Heart right ventricle (tissue), 16 donors: ENCODE measurements at regions not wholly inside any gene's neighbourhood (a gene's known extent, or its start where the extent isn't known, plus 50 kb on each side); places are given as distances from the start of the nearest gene placed in this dataset.
"Not testable (repeated sequence)": the region's sequence is repeated elsewhere in the genome, so short reads cannot be mapped to it uniquely, and the experiment has no call there.

Experiments
- ATAC-seq, 8 donors: fragments of 200-7000 bp; cut with Tn5 transposase; one replicate each; pipeline ENCODE4 v1.9.1; 2020; ENCODE audit warnings: mild to moderate bottlenecking in 8 of 8, moderate library complexity in 8 of 8, moderate number of reproducible peaks in 1 of 8
- DNase-seq, 2 donors: peaks; one replicate each; pipeline ENCODE4 v3.0.0-alpha.2; 2020
- H3K27ac ChIP-seq, 10 donors: fragments of 200-600 bp; sonication (generic) in 2 of 10; one replicate each; pipeline versions ENCODE4 v1.5.0 to v1.8.0; 2020 to 2022; ENCODE audit warnings: mild to moderate bottlenecking in 3 of 10
- H3K27me3 ChIP-seq, 7 donors: fragments of 200-600 bp; one replicate each; pipeline ENCODE4 v1.8.0; 2021 to 2022; ENCODE audit warnings: mild to moderate bottlenecking in 2 of 7
- H3K36me3 ChIP-seq, 9 donors: fragments of 200-600 bp; sonication (generic) in 1 of 9; one replicate each; pipeline versions ENCODE4 v1.5.0 to v1.8.0; 2020 to 2022; ENCODE audit warnings: mild to moderate bottlenecking in 2 of 9
- H3K4me1 ChIP-seq, 9 donors: fragments of 200-600 bp; sonication (generic) in 1 of 9; one replicate each; pipeline versions ENCODE4 v1.5.0 to v1.8.0; 2020 to 2022; ENCODE audit warnings: mild to moderate bottlenecking in 4 of 9
- H3K4me3 ChIP-seq, 10 donors: fragments of 200-600 bp; sonication (generic) in 2 of 10; one replicate each; pipeline versions ENCODE4 v1.5.0 to v1.8.0; 2020 to 2022; ENCODE audit warnings: mild to moderate bottlenecking in 7 of 10, moderate library complexity in 2 of 10
- H3K9me3 ChIP-seq, 11 donors: fragments of 200-600 bp in 10 of 11; sonication (generic) in 2 of 11; one replicate each; pipeline versions ENCODE4 v1.5.0 to v1.8.0; 2013 to 2022; ENCODE audit warnings: mild to moderate bottlenecking in 2 of 11, control low read depth in 1 of 11, moderate library complexity in 1 of 11
- WGBS, 2 donors: extraction: QIAGEN DNeasy Blood & Tissue Kit; methylation state at CpG; one replicate each; pipeline ENCODE4 v1.1.7; 2013; ENCODE audit warnings: inconsistent platforms in 1 of 2; 5-methylcytosine and 5-hydroxymethylcytosine counted together
- intact Hi-C, 10 donors: fragments of 100-400 bp; cut with DNase I; formaldehyde crosslinking; loops; one replicate each; pipeline versions ENCODE4 v1.11.1 to v1.14.2; 2022
- TF ChIP-seq, protein P1 (sequence below), 9 donors: fragments of 200-600 bp; sonication (generic) in 2 of 9; IDR thresholded peaks; one replicate each; pipeline versions ENCODE4 v1.5.0 to v1.8.0; 2021 to 2022; ENCODE audit warnings: antibody characterized with exemption in 9 of 9, mild to moderate bottlenecking in 5 of 9, moderate library complexity in 1 of 9
- donor health status: Arrhythmogenic right ventricular cardiomyopathy.
- donor health status: ischemic (EF 13 %, LVEDD 7.1; RV severe dilation, severe dysfunction).
- donor health status: healthy with polysubstance abuse.
- donor health status: DM: no; HTN: yes; CAD: no.
- donor health status: DM: no; HTN: no; CAD: no.
- donor health status: ischemic (EF 25% LVEDD 6.9; RV normal size, moderate dysfunction).
- donor health status: ischemic (EF 25% LVEDD 5.7; RV mildly dilated, moderate dysfunction).
- donor health status: healthy.
- donor health status: DM: yes; HTN: yes; CAD: no.
- donor health status: Ischemic cardiomyopathy.
- donor health status: ischemic (EF 35%, LVEDD 5.7; RV mildly dilated, moderate dysfunction).
- donor health status: nonischemic (EF 11% LVEDD 7.7; RV severe dilation, severe dysfunction).
- donor health status: DM: yes; HTN: yes; CAD: no.
- donor health status: PGD.
- donor health status: ischemic (EF 29% LVEDD 5.4; RV normal size, mild dysfunction).
- donor health status: nonischemic (EF 23%, LVEDD 6.1; RV moderate dilation, normal function).

DNA sequence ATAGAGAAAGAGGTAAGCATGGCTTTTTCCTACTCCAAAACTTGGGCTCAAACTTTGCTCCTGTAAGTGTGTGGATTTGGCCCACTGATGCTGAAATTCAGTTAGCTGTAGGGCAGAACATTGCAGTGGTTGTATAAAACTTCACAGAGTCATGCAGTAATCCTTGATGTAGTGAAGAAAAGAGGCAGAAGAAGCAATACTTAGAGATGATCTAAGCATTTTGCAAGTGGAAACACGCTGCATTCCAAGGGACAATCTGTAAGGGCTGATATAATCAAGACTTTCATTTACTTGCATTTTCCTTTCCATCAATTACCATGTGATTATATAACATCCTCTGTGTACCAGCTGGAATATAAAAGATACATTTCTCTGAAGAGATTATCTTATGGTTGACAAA is 338.8 kb downstream of the DNAJB9 start:
- 58 to 71% methylated on average over 1 of the region's 1 CpG for WGBS, 2 donors
- no peak overlapping the region for H3K4me3 ChIP-seq
- no peaks in the 10 kb centered on the region for H3K4me1 ChIP-seq
- H3K27me3 ChIP-seq = no peaks in the 10 kb centered on the region
- H3K36me3 ChIP-seq = no peaks in the 10 kb centered on the region
- ATAC-seq = no peak
- intact Hi-C loops = no loop called here
- H3K27ac ChIP-seq = no peak overlapping the region
- H3K9me3 ChIP-seq = no peaks in the 10 kb centered on the region
- DNase-seq = no peak
- TF ChIP-seq, protein P1, sequence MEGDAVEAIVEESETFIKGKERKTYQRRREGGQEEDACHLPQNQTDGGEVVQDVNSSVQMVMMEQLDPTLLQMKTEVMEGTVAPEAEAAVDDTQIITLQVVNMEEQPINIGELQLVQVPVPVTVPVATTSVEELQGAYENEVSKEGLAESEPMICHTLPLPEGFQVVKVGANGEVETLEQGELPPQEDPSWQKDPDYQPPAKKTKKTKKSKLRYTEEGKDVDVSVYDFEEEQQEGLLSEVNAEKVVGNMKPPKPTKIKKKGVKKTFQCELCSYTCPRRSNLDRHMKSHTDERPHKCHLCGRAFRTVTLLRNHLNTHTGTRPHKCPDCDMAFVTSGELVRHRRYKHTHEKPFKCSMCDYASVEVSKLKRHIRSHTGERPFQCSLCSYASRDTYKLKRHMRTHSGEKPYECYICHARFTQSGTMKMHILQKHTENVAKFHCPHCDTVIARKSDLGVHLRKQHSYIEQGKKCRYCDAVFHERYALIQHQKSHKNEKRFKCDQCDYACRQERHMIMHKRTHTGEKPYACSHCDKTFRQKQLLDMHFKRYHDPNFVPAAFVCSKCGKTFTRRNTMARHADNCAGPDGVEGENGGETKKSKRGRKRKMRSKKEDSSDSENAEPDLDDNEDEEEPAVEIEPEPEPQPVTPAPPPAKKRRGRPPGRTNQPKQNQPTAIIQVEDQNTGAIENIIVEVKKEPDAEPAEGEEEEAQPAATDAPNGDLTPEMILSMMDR (IDR thresholded peaks at IDR 0.05) = no peak

DNA sequence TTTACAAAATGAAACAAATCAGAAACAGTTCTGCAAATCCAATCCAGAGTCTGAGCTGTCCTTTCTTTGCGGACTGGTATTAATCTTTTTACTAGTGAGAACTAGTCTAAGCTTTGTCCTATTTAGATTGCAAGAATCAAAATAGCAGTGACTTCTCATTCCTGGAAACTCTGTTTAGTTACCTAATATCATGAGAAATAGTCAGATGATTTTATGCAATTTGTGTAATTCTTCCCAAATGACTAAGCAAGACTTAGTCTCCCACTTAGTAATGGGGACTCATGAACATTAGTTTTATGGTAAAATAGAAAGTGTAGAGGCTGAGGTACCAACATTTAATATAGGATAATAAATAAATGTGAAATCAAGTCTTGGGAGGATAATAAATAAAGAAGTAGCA is 341.3 kb downstream of the DNAJB9 start:
- H3K4me1 ChIP-seq = no peaks in the 10 kb centered on the region
- DNase-seq (no peak), ATAC-seq (no peak)
- TF ChIP-seq, protein P1 (IDR thresholded peaks at IDR 0.05) = no peak
- no peaks in the 10 kb centered on the region for H3K36me3 ChIP-seq
- H3K27me3 ChIP-seq = no peaks in the 10 kb centered on the region
- peaks cover 0 to 25% (median 8%) of the 10 kb centered on the region in 11 donors for H3K9me3 ChIP-seq
- WGBS, 2 donors = 95 to 97% methylated on average over 1 of the region's 1 CpG
- intact Hi-C loops = no loop called here
- H3K4me3 ChIP-seq = no peak overlapping the region
- no peak overlapping the region for H3K27ac ChIP-seq

DNA sequence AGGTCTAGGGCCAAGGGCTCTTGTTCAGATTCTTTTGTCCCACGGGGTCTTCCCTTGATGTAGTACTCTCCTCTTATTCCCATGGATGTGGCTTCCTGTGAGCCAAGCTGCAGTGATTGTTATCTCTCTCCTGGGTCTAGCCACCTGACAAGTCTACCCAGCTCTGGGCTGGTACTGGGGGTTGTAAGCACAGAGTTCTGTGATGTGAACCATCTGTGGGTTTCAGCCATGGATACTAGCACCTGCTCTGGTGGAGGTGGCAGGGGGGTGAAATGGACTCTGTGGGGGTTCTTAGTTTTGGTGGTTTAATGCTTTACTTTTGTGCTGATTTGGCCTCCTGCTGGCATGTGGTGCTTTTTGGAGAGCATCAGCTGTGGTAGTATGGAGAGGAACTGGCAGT is 350.8 kb downstream of the DNAJB9 start:
- DNase-seq = no peak
- H3K4me1 ChIP-seq = no peaks in the 10 kb centered on the region
- WGBS, 2 donors = 52 to 59% methylated on average over 1 of the region's 1 CpG
- TF ChIP-seq, protein P1 (IDR thresholded peaks at IDR 0.05) = no peak
- intact Hi-C loops = no loop called here
- no peak overlapping the region for H3K27ac ChIP-seq
- no peak overlapping the region for H3K4me3 ChIP-seq
- ATAC-seq = no peak
- H3K9me3 ChIP-seq = peaks cover 0 to 85% (median 5%) of the 10 kb centered on the region in 11 donors
- H3K27me3 ChIP-seq = no peaks in the 10 kb centered on the region
- no peaks in the 10 kb centered on the region for H3K36me3 ChIP-seq

DNA sequence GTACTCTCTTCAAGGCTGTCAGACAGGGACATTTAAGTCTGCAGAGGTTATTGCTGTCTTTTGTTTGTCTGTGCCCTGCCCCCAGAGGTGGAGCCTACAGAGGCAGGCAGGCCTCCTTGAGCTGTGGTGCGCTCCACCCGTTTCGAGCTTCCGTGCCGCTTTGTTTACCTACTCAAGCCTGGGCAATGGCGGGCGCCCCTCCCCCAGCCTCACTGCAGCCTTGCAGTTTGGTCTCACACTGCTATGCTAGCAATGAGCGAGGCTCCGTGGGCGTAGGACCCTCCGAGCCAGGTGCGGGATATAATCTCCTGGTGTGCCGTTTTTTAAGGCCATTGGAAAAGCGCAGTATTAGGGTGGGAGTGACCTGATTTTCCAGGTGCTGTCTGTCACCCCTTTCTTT is 373.4 kb downstream of the DNAJB9 start:
- DNase-seq, H3K4me1 ChIP-seq, H3K27ac ChIP-seq, intact Hi-C loops, ATAC-seq, H3K4me3 ChIP-seq, H3K36me3 ChIP-seq, H3K27me3 ChIP-seq: not testable (repeated sequence)
- peaks cover 0 to 39% (median 4%) of the 10 kb centered on the region in 11 donors for H3K9me3 ChIP-seq
- 90 to 93% methylated on average over 14 of the region's 14 CpGs for WGBS, 2 donors

DNA sequence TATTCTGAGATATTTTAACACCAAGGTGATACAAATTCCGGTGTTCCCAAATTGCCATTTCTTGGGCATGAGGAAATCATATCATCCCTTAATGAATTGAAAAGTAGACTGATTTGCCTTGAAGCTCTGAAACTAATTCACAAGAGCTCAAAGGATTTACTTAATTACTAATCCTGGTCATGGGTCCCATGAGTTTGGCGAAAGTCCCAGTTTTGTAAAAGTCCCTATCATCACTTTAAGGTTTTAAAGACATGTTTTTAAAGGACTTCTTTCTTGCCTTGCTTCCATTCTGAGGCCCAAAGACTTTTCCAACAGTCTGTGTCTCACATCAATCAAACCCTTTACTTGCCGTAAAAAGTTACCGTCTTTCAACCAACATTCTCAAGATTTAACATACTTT is 377.9 kb downstream of the DNAJB9 start:
- Histone ChIP-seq H3K27ac (no peak overlapping the region), H3K36me3 (no peaks in the 10 kb centered on the region), H3K4me3 (no peak overlapping the region), H3K4me1 (no peaks in the 10 kb centered on the region), H3K9me3 (peaks cover 0 to 32% (median 4%) of the 10 kb centered on the region in 11 donors), H3K27me3 (no peaks in the 10 kb centered on the region)
- ATAC-seq (no peak), DNase-seq (no peak)
- WGBS, 2 donors = 79 to 81% methylated on average over 4 of the region's 4 CpGs
- intact Hi-C loops = no loop called here
- TF ChIP-seq, protein P1 (IDR thresholded peaks at IDR 0.05) = no peak
